Fibroblast of the aortic adventitia (primary cell): ENCODE measurements at regions not wholly inside any gene's neighbourhood (a gene's known extent, or its start where the extent isn't known, plus 50 kb on each side); places are given as distances from the start of the nearest gene placed in this dataset.

Source experiments
- DNase-seq: peaks from one replicate; pipeline ENCODE4 v3.0.0-alpha.2; 2010; ENCODE audit warnings: low read depth
- H3K4me3 ChIP-seq: 2 replicates; pipeline ENCODE4 v1.5.1; 2011; ENCODE audit warnings: low read depth, mild to moderate bottlenecking, control low read depth, low read length, moderate library complexity
- CTCF ChIP-seq: IDR thresholded peaks from 2 replicates; pipeline ENCODE4 v1.5.1; 2011; ENCODE audit warnings: mild to moderate bottlenecking, low read length, control low read depth, inconsistent platforms; ENCODE audit not compliant: insufficient read depth

GRCh38 chr10:132467464-132468149 is 70.0 kb upstream of the INPP5A start:
- DNase-seq: no peak
- no peak for TF ChIP-seq CTCF
- no peak overlapping the region for H3K4me3 ChIP-seq

- DNase-seq: no peak
- H3K4me3 ChIP-seq: no peak overlapping the region
- TF ChIP-seq CTCF: no peak
Observed at GRCh38 chr10:132468216-132468615, 69.4 kb upstream of the INPP5A start.

- no peak for DNase-seq
- TF ChIP-seq CTCF: no peak
- no peak overlapping the region for H3K4me3 ChIP-seq
Observed at GRCh38 chr10:132468651-132469050, 68.9 kb upstream of the INPP5A start.

- H3K4me3 ChIP-seq: no peak overlapping the region
- DNase-seq: no peak
- no peak for TF ChIP-seq CTCF
Observed at GRCh38 chr10:132469197-132469884, 68.2 kb upstream of the INPP5A start.

- TF ChIP-seq CTCF: no peak
- H3K4me3 ChIP-seq: no peak overlapping the region
- no peak for DNase-seq
Observed at GRCh38 chr10:132470410-132471124, 67.0 kb upstream of the INPP5A start.

GRCh38 chr10:132471125-132471451 is 66.5 kb upstream of the INPP5A start:
- TF ChIP-seq CTCF: no peak
- no peak overlapping the region for H3K4me3 ChIP-seq
- no peak for DNase-seq
